ENCODE measurements at regions not wholly inside any gene's neighbourhood (a gene's known extent, or its start where the extent isn't known, plus 50 kb on each side); places are given as distances from the start of the nearest gene placed in this dataset.

- H3K79me1 ChIP-seq (ENCODE audit: low read depth in 1 of 2, low read length in 2 of 2): no peaks in the 10 kb centered on the region
- no peak overlapping the region for H3K18ac ChIP-seq (ENCODE audit: low read depth, low read length)
- no peaks in the 10 kb centered on the region for H3K4me1 ChIP-seq (ENCODE audit: control insufficient read depth, insufficient read depth, low read length)
- H2BK5ac ChIP-seq (ENCODE audit: low read depth, low read length, poor library complexity, severe bottlenecking): no peak overlapping the region
- intact Hi-C loops (cut with micrococcal nuclease): no loop called here
- H4K20me1 ChIP-seq (ENCODE audit: insufficient read depth, low read length): no peaks in the 10 kb centered on the region
- no peak for DNase-seq
- dilution Hi-C loops (cut with HindIII; ENCODE audit: low sequenced_read_pairs, unreplicated experiment): no loop called here
- H2AK5ac ChIP-seq (ENCODE audit: low read depth, low read length): no peak overlapping the region
- H3K4ac ChIP-seq (ENCODE audit: low read depth, low read length): no peak overlapping the region
- no peak for ATAC-seq (ENCODE audit: low read depth)
- BruUV-seq (replicated peaks): no TSS peak
- H3K4me3 ChIP-seq (ENCODE audit: insufficient read depth, low read depth, low read length): no peak overlapping the region
- no peak overlapping the region for H3K23ac ChIP-seq (ENCODE audit: low read depth, low read length)
- H2BK20ac ChIP-seq (ENCODE audit: low read depth, low read length): no peak overlapping the region
- no peak overlapping the region for H3K56ac ChIP-seq (ENCODE audit: extremely low read depth, insufficient read depth, low read length)
- no peak overlapping the region for H4K5ac ChIP-seq (ENCODE audit: low read depth, low read length)
- H2AFZ ChIP-seq (replicated peaks; ENCODE audit: low read length, poor library complexity): no peak overlapping the region
- H3K36me3 ChIP-seq (ENCODE audit: control insufficient read depth, insufficient read depth, low read length): no peaks in the 10 kb centered on the region
- no peaks in the 10 kb centered on the region for H3K9me3 ChIP-seq (ENCODE audit: control insufficient read depth, insufficient read depth, low read length)
- H2BK15ac ChIP-seq (ENCODE audit: low read depth, low read length): no peak overlapping the region
- in situ Hi-C loops (cut with MboI; ENCODE audit: low sequenced_read_pairs): loop anchor here (10.0 kb wide), 1 partner anchor 66 kb away; no protein-coding TSS in a partner anchor
- peaks cover 41% of the 10 kb centered on the region for H3K27me3 ChIP-seq (ENCODE audit: control insufficient read depth, insufficient read depth, low read length)
- no peak for TF ChIP-seq FOS (IDR thresholded peaks at IDR 0.05; ENCODE audit: low read depth, low read length)
- no peak for TF ChIP-seq ELK1 (IDR thresholded peaks at IDR 0.05; ENCODE audit: borderline replicate concordance, low read depth, low read length)
- no peak for TF ChIP-seq MAFK (IDR thresholded peaks at IDR 0.05; ENCODE audit: low read depth, low read length)
- no peak for TF ChIP-seq MAZ (IDR thresholded peaks at IDR 0.05; ENCODE audit: borderline replicate concordance, low read depth, low read length)
- no peak for TF ChIP-seq RFX5 (IDR thresholded peaks at IDR 0.05; ENCODE audit: low read depth, low read length)
- TF ChIP-seq NFE2L2 (IDR thresholded peaks at IDR 0.05; ENCODE audit: low read depth, low read length): no peak
- no peak for TF ChIP-seq RAD21 (IDR thresholded peaks at IDR 0.05; ENCODE audit: low read length)
- TF ChIP-seq, protein P1, sequence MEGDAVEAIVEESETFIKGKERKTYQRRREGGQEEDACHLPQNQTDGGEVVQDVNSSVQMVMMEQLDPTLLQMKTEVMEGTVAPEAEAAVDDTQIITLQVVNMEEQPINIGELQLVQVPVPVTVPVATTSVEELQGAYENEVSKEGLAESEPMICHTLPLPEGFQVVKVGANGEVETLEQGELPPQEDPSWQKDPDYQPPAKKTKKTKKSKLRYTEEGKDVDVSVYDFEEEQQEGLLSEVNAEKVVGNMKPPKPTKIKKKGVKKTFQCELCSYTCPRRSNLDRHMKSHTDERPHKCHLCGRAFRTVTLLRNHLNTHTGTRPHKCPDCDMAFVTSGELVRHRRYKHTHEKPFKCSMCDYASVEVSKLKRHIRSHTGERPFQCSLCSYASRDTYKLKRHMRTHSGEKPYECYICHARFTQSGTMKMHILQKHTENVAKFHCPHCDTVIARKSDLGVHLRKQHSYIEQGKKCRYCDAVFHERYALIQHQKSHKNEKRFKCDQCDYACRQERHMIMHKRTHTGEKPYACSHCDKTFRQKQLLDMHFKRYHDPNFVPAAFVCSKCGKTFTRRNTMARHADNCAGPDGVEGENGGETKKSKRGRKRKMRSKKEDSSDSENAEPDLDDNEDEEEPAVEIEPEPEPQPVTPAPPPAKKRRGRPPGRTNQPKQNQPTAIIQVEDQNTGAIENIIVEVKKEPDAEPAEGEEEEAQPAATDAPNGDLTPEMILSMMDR (conservative IDR thresholded peaks at IDR 0.05; ENCODE audit: low read depth, low read length): no peak
- no peak for TF ChIP-seq RCOR1 (IDR thresholded peaks at IDR 0.05; ENCODE audit: insufficient replicate concordance, low read length)
- no peak for TF ChIP-seq MXI1 (IDR thresholded peaks at IDR 0.05; ENCODE audit: borderline replicate concordance, low read depth, low read length)
- no peak for TF ChIP-seq CHD1 (IDR thresholded peaks at IDR 0.05; ENCODE audit: low read depth, low read length)
- no peak overlapping the region for H4K91ac ChIP-seq (ENCODE audit: insufficient read depth, low read depth, low read length)
- ChIA-PET POLR2A (ENCODE audit: unreplicated experiment) (no interaction called here), CTCF (no interaction called here)
- H3K9me1 ChIP-seq (ENCODE audit: insufficient read depth, low read length): no peaks in the 10 kb centered on the region
- H3K4me2 ChIP-seq (ENCODE audit: low read depth, low read length): no peak overlapping the region
- H2AK9ac ChIP-seq (replicated peaks; ENCODE audit: low read depth, low read length, poor library complexity): no peak overlapping the region
- H3K14ac ChIP-seq (replicated peaks; ENCODE audit: low read depth, low read length): no peak overlapping the region
- H3K9ac ChIP-seq (ENCODE audit: low read depth, low read length): no peak overlapping the region
- H4K8ac ChIP-seq (ENCODE audit: low read depth in 2 of 2, low read length in 2 of 2): no peak overlapping the region
- no peak overlapping the region for H2BK120ac ChIP-seq (ENCODE audit: low read depth, low read length)
- no peak overlapping the region for H3K27ac ChIP-seq (ENCODE audit: insufficient read depth, low read length)
- whole genome bisulfite sequencing, 2 experiments (ENCODE audit: extremely low coverage in 2 of 2, insufficient read length in 1 of 2): no CpG with 5 or more reads among the region's 6 CpGs
These were observed 114.4 kb downstream of the ANKRD18B start for GRCh38 chr9:33638391-33638915.

Data from IMR-90 (cell line).